ENCODE measurements at regions not wholly inside any gene's neighbourhood (a gene's known extent, or its start where the extent isn't known, plus 50 kb on each side); places are given as distances from the start of the nearest gene placed in this dataset.

- Histone ChIP-seq H3K4me1 (no peaks in the 10 kb centered on the region), H3K9me3 (no peaks in the 10 kb centered on the region), H3K27ac (no peak overlapping the region), H3K36me3 (no peaks in the 10 kb centered on the region), H3K4me3 (no peak overlapping the region), H3K27me3 (ENCODE audit: low read depth) (no peaks in the 10 kb centered on the region)
- no peak for TF ChIP-seq CTCF (IDR thresholded peaks at IDR 0.05)
- intact Hi-C loops (cut with DNase I), result no loop called here
- ATAC-seq, result no peak
- DNase-seq, result no peak
These were observed 222.7 kb downstream of the ICE1 start for GRCh38 chr5:5645198-5645597.

GRCh38 chr5:5644249-5644648 is 221.8 kb downstream of the ICE1 start:
- no peaks in the 10 kb centered on the region for H3K36me3 ChIP-seq
- H3K27ac ChIP-seq, result no peak overlapping the region
- no peak for TF ChIP-seq CTCF (IDR thresholded peaks at IDR 0.05)
- ATAC-seq (no peak), DNase-seq (no peak)
- H3K27me3 ChIP-seq (ENCODE audit: low read depth), result no peaks in the 10 kb centered on the region
- no peak overlapping the region for H3K4me3 ChIP-seq
- no peaks in the 10 kb centered on the region for H3K4me1 ChIP-seq
- intact Hi-C loops (cut with DNase I), result no loop called here
- no peaks in the 10 kb centered on the region for H3K9me3 ChIP-seq

- no peaks in the 10 kb centered on the region for H3K27me3 ChIP-seq (ENCODE audit: low read depth)
- DNase-seq (no peak), ATAC-seq (no peak)
- no peak for TF ChIP-seq CTCF (IDR thresholded peaks at IDR 0.05)
- no peaks in the 10 kb centered on the region for H3K36me3 ChIP-seq
- H3K4me1 ChIP-seq, result peaks cover 5% of the 10 kb centered on the region
- no peak overlapping the region for H3K4me3 ChIP-seq
- no peak overlapping the region for H3K27ac ChIP-seq
- H3K9me3 ChIP-seq, result no peaks in the 10 kb centered on the region
- intact Hi-C loops (cut with DNase I), result no loop called here
These were observed 221.0 kb downstream of the ICE1 start for GRCh38 chr5:5643481-5643880.

- Histone ChIP-seq H3K27me3 (ENCODE audit: low read depth) (no peaks in the 10 kb centered on the region), H3K4me1 (peaks cover 5% of the 10 kb centered on the region), H3K36me3 (no peaks in the 10 kb centered on the region), H3K27ac (no peak overlapping the region), H3K9me3 (no peaks in the 10 kb centered on the region), H3K4me3 (no peak overlapping the region)
- no peak for TF ChIP-seq CTCF (IDR thresholded peaks at IDR 0.05)
- peak; percentile 83 to 85 for ATAC-seq
- intact Hi-C loops (cut with DNase I), result no loop called here
- DNase-seq, result no peak
These were observed 215.7 kb downstream of the ICE1 start for GRCh38 chr5:5638211-5638610.

GRCh38 chr5:5637173-5637572 is 214.7 kb downstream of the ICE1 start:
- ATAC-seq (no peak), DNase-seq (no peak)
- H3K4me1 ChIP-seq, result peaks cover 5% of the 10 kb centered on the region
- no peaks in the 10 kb centered on the region for H3K27me3 ChIP-seq (ENCODE audit: low read depth)
- H3K27ac ChIP-seq, result no peak overlapping the region
- no peaks in the 10 kb centered on the region for H3K9me3 ChIP-seq
- intact Hi-C loops (cut with DNase I), result no loop called here
- H3K36me3 ChIP-seq, result no peaks in the 10 kb centered on the region
- no peak for TF ChIP-seq CTCF (IDR thresholded peaks at IDR 0.05)
- H3K4me3 ChIP-seq, result no peak overlapping the region

GRCh38 chr5:5634817-5635216 is 212.3 kb downstream of the ICE1 start:
- no peak for TF ChIP-seq CTCF (IDR thresholded peaks at IDR 0.05)

More at GRCh38 chr5:5634817-5635216, 212.3 kb downstream of the ICE1 start:
- Histone ChIP-seq H3K36me3 (no peaks in the 10 kb centered on the region), H3K4me3 (no peak overlapping the region), H3K27me3 (ENCODE audit: low read depth) (no peaks in the 10 kb centered on the region), H3K9me3 (no peaks in the 10 kb centered on the region), H3K27ac (no peak overlapping the region), H3K4me1 (peaks cover 5% of the 10 kb centered on the region)
- ATAC-seq (no peak), DNase-seq (no peak)
- intact Hi-C loops (cut with DNase I), result no loop called here

Measured in lower lobe of right lung (tissue), 2 donors.